H1 (cell line): ENCODE measurements at regions not wholly inside any gene's neighbourhood (a gene's known extent, or its start where the extent isn't known, plus 50 kb on each side); places are given as distances from the start of the nearest gene placed in this dataset.

Experiments
- CTCF ChIA-PET: fragments of 300-600 bp; sonication (Branson Sonifier 250); formaldehyde crosslinking; loops from one replicate; lab custom pipeline; 2021; ENCODE audit not compliant: partially characterized antibody; lab: Charles Lee
- POLR2A ChIA-PET: fragments of 300-600 bp; sonication (Branson Sonifier 250); formaldehyde crosslinking; loops from one replicate; lab custom pipeline; 2021; ENCODE audit warnings: inconsistent platforms; ENCODE audit not compliant: partially characterized antibody; lab: Charles Lee
- DNase-seq, 2 experiments: peaks; one replicate each; pipeline versions ENCODE4 v3.0.0 to v3.0.0-alpha.2; 2010 to 2022; ENCODE audit warnings: low spot score in 2 of 2, low read depth in 1 of 2, mixed read lengths in 1 of 2
- FAIRE-seq: peaks from 2 replicates; lab custom pipeline; 2011; peaks lifted over from hg19 to GRCh38; lab: Jason Lieb, UNC
- H2AFZ ChIP-seq: 2 replicates; pipeline ENCODE4 v1.8.1; 2012; ENCODE audit warnings: low read length, inconsistent platforms
- H2AK5ac ChIP-seq: 2 replicates; pipeline ENCODE4 v1.6.1; 2013; ENCODE audit warnings: low read depth, low read length
- H2BK120ac ChIP-seq: replicated peaks from 2 replicates; pipeline ENCODE3; 2013; ENCODE audit warnings: low read depth, low read length, inconsistent platforms
- H2BK12ac ChIP-seq: 2 replicates; pipeline ENCODE4 v1.6.1; 2013; ENCODE audit warnings: low read depth, low read length
- H2BK15ac ChIP-seq: 2 replicates; pipeline ENCODE4 v1.6.1; 2013; ENCODE audit warnings: low read length
- H2BK20ac ChIP-seq: 2 replicates; pipeline ENCODE4 v1.6.1; 2013; ENCODE audit warnings: low read length
- H2BK5ac ChIP-seq: 2 replicates; pipeline ENCODE4 v1.6.1; 2013; ENCODE audit warnings: low read depth, low read length
- H3K14ac ChIP-seq: 2 replicates; pipeline ENCODE4 v1.6.1; 2013; ENCODE audit warnings: inconsistent platforms; ENCODE audit not compliant: insufficient read length
- H3K18ac ChIP-seq: 2 replicates; pipeline ENCODE4 v1.6.1; 2013; ENCODE audit warnings: low read length; ENCODE audit errors: extremely low read depth
- H3K23ac ChIP-seq: 2 replicates; pipeline ENCODE4 v1.6.1; 2013; ENCODE audit warnings: inconsistent platforms; ENCODE audit not compliant: insufficient read length
- H3K23me2 ChIP-seq: 2 replicates; pipeline ENCODE4 v1.6.1; 2013; ENCODE audit warnings: low read depth, low read length
- H3K27ac ChIP-seq: 2 replicates; pipeline ENCODE4 v1.6.1; 2011; ENCODE audit warnings: low read depth, low read length, inconsistent platforms
- H3K27me3 ChIP-seq, 4 experiments: replicated peaks in 1 of 4; 1 replicate in 1 of 4; 2 replicates in 3 of 4; pipeline versions ENCODE4 v1.6.1 to v1.8.1; 2011 to 2013; ENCODE audit warnings: low read length in 3 of 4, mild to moderate bottlenecking in 3 of 4, inconsistent platforms in 2 of 4, mixed read lengths in 2 of 4, moderate library complexity in 1 of 4; ENCODE audit not compliant: control insufficient read depth in 3 of 4, insufficient read depth in 3 of 4; ENCODE audit errors: extremely low read depth in 1 of 4
- H3K36me3 ChIP-seq, 4 experiments: 2 replicates each; pipeline versions ENCODE4 v1.6.1 to v1.8.1; 2011 to 2013; ENCODE audit warnings: mild to moderate bottlenecking in 4 of 4, low read length in 3 of 4, moderate library complexity in 2 of 4, control low read depth in 1 of 4, inconsistent platforms in 1 of 4; ENCODE audit not compliant: insufficient read depth in 4 of 4, control insufficient read depth in 2 of 4
- H3K4ac ChIP-seq: replicated peaks from 2 replicates; pipeline ENCODE3; 2013; ENCODE audit warnings: low read length, low read depth, mixed read lengths, inconsistent platforms; ENCODE audit not compliant: insufficient read length
- H3K4me1 ChIP-seq, 4 experiments: replicated peaks in 1 of 4; 1 replicate in 1 of 4; 2 replicates in 3 of 4; pipeline versions ENCODE4 v1.6.1 to v1.8.1; 2011 to 2013; ENCODE audit warnings: low read length in 3 of 4, inconsistent platforms in 2 of 4, mixed read lengths in 1 of 4; ENCODE audit not compliant: insufficient read depth in 4 of 4, control insufficient read depth in 3 of 4
- H3K4me2 ChIP-seq, 2 experiments: 2 replicates each; pipeline versions ENCODE4 v1.6.1 to v1.8.1; 2011 to 2013; ENCODE audit warnings: low read depth in 2 of 2, low read length in 2 of 2, control low read depth in 1 of 2, inconsistent platforms in 1 of 2, mild to moderate bottlenecking in 1 of 2; ENCODE audit not compliant: insufficient read depth in 1 of 2
- H3K4me3 ChIP-seq, 4 experiments: fragments of 200-600, 300-600 bp in 1 of 4; sonication (generic), shearing (Covaris generic), sonication (Bioruptor Twin) in 1 of 4; 2 replicates each; pipeline versions ENCODE4 v1.5.1 to v1.8.1; 2011 to 2016; ENCODE audit warnings: low read length in 4 of 4, low read depth in 3 of 4, control low read depth in 2 of 4, inconsistent platforms in 2 of 4, mild to moderate bottlenecking in 2 of 4, mixed read lengths in 1 of 4, moderate library complexity in 1 of 4; ENCODE audit not compliant: insufficient read depth in 2 of 4; ENCODE audit errors: extremely low read depth in 1 of 4
- H3K56ac ChIP-seq: replicated peaks from 2 replicates; pipeline ENCODE3; 2013; ENCODE audit warnings: low read depth, mild to moderate bottlenecking, mixed read lengths, low read length, inconsistent platforms; ENCODE audit not compliant: insufficient read length
- H3K79me1 ChIP-seq: 2 replicates; pipeline ENCODE4 v1.6.1; 2013; ENCODE audit warnings: low read depth, low read length, control low read depth
- H3K79me2 ChIP-seq, 2 experiments: 2 replicates each; pipeline versions ENCODE4 v1.6.1 to v1.8.1; 2012 to 2013; ENCODE audit warnings: low read length in 2 of 2, mild to moderate bottlenecking in 2 of 2, inconsistent platforms in 1 of 2; ENCODE audit not compliant: insufficient read depth in 2 of 2, control insufficient read depth in 1 of 2
- H3K9ac ChIP-seq, 4 experiments: replicated peaks in 1 of 4; 1 replicate in 1 of 4; 2 replicates in 3 of 4; pipeline versions ENCODE4 v1.6.1 to v1.8.1; 2011 to 2013; ENCODE audit warnings: low read depth in 3 of 4, low read length in 3 of 4, control low read depth in 2 of 4, mild to moderate bottlenecking in 2 of 4, moderate library complexity in 2 of 4, inconsistent platforms in 1 of 4; ENCODE audit errors: extremely low read depth in 1 of 4
- H3K9me3 ChIP-seq, 2 experiments: 2 replicates each; pipeline versions ENCODE4 v1.6.1 to v1.8.1; 2012 to 2013; ENCODE audit warnings: mild to moderate bottlenecking in 2 of 2, moderate library complexity in 2 of 2, control low read depth in 1 of 2, inconsistent platforms in 1 of 2, low read depth in 1 of 2, low read length in 1 of 2, mixed read lengths in 1 of 2; ENCODE audit not compliant: insufficient read depth in 2 of 2
- H4K20me1 ChIP-seq, 2 experiments: replicated peaks in 1 of 2; 2 replicates each; pipeline versions ENCODE3 to v1.8.1; 2011 to 2013; ENCODE audit warnings: inconsistent platforms in 2 of 2, low read length in 2 of 2, mild to moderate bottlenecking in 1 of 2; ENCODE audit not compliant: insufficient read depth in 2 of 2, control insufficient read depth in 1 of 2
- H4K5ac ChIP-seq: 2 replicates; pipeline ENCODE4 v1.6.1; 2013; ENCODE audit warnings: low read length, low read depth, mixed read lengths, inconsistent platforms; ENCODE audit not compliant: insufficient read length
- H4K8ac ChIP-seq: 2 replicates; pipeline ENCODE4 v1.8.0; 2013; ENCODE audit warnings: mild to moderate bottlenecking, moderate library complexity, low read length, inconsistent platforms; ENCODE audit not compliant: insufficient read depth; ENCODE audit errors: extremely low read depth
- H4K91ac ChIP-seq: replicated peaks from 2 replicates; pipeline ENCODE3; 2013; ENCODE audit warnings: low read length, mixed read lengths, inconsistent platforms; ENCODE audit not compliant: insufficient read length
- CBX8 ChIP-seq: fragments of 300-800, 300-1000 bp; sonication (generic); IDR thresholded peaks from 2 replicates; pipeline ENCODE4 v1.7.1; 2016; ENCODE audit warnings: low read depth, low read length, borderline replicate concordance
- CHD1 ChIP-seq: IDR thresholded peaks from 2 replicates; pipeline ENCODE4 v1.6.1; 2012; ENCODE audit warnings: low read depth, low read length, improper control_type of control experiment
- EGR1 ChIP-seq: IDR thresholded peaks from 2 replicates; pipeline ENCODE4 v1.6.1; 2011; ENCODE audit warnings: low read depth, low read length, borderline replicate concordance
- SIRT6 ChIP-seq: IDR thresholded peaks from one replicate; pipeline ENCODE4 v1.7.1; 2012; ENCODE audit warnings: low read length, inconsistent platforms
- TAF7 ChIP-seq: optimal IDR thresholded peaks from 2 replicates; pipeline ENCODE3; 2011; ENCODE audit warnings: low read depth, mild to moderate bottlenecking, inconsistent platforms, low read length, moderate library complexity, borderline replicate concordance
- WGBS, 2 experiments: shearing (Covaris generic) in 1 of 2; methylation state at CpG; one replicate each; pipeline versions ENCODE4 v1.1.6 to v1.1.7; 2013 to 2015; ENCODE audit warnings: low lambda C conversion rate in 2 of 2, mixed read lengths in 2 of 2, inconsistent platforms in 1 of 2, low coverage in 1 of 2, missing lambda C conversion rate in 1 of 2; ENCODE audit not compliant: insufficient replicate concordance in 2 of 2, insufficient coverage in 1 of 2, insufficient read length in 1 of 2; ENCODE audit errors: extremely low coverage in 1 of 2, missing lambda C conversion rate in 1 of 2; 5-methylcytosine and 5-hydroxymethylcytosine counted together

DNA sequence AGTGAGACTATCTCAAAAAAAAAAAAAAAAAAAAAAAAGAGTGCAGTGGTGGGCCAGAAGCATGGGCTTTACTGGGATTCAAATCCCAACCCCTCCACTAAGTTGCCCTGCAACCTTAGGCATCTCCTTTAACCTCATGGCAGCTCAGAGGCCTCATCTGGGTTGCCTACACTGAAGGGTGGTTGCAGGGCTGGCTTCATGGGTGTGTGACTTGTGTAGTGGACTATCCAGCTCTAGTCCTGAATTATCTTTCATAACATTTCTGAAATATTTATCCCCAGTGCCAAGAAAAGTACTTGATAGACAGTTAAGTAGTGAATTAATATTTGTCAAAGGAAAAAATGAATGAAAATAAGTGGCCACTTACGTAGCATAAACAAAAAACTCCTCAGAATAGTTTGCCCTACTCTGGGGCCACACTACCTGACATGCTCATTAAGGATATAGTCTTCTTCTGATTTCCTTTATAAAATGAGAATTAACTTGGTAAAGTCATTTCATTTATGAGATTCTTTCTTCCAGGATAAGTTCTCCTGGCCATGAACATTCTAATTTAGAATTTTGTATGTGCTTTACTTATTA, 116.0 kb upstream of the SYT13 start:
- Histone ChIP-seq H2BK20ac (no peak overlapping the region), H3K23ac (no peak overlapping the region), H3K14ac (no peak overlapping the region), H3K79me1 (no peaks in the 10 kb centered on the region), H3K36me3 (no peaks in the 10 kb centered on the region), H3K9ac (no peak overlapping the region)
- no peak for DNase-seq
- WGBS, 2 experiments = 78% methylated on average over 1 of the region's 1 CpG; no CpG with 5 or more reads in 1 of the 2 experiments
- ChIA-PET CTCF (no interaction called here), POLR2A (no interaction called here)
- TF ChIP-seq TAF7 (no peak), CBX8 (no peak), SIRT6 (no peak), EGR1 (no peak), CHD1 (no peak)
- TF ChIP-seq, all 59 proteins: peak for 0
- Histone ChIP-seq H3K27ac (no peak overlapping the region), H2BK15ac (no peak overlapping the region), H4K91ac (no peak overlapping the region), H3K9me3 (no peaks in the 10 kb centered on the region), H4K20me1 (no peaks in the 10 kb centered on the region), H3K4ac (no peak overlapping the region), H2AFZ (no peak overlapping the region), H3K4me3 (no peak overlapping the region), H3K4me1 (peaks cover 0 to 3% (median 0%) of the 10 kb centered on the region in 4 experiments; a peak in 1 of 7 replicates), H2BK120ac (no peak overlapping the region), H3K4me2 (no peak overlapping the region), H3K56ac (no peak overlapping the region), H4K8ac (no peak overlapping the region), H3K79me2 (no peaks in the 10 kb centered on the region), H3K18ac (no peak overlapping the region), H2AK5ac (no peak overlapping the region), H3K23me2 (no peaks in the 10 kb centered on the region), H4K5ac (no peak overlapping the region), H2BK12ac (no peak overlapping the region), H2BK5ac (no peak overlapping the region), H3K27me3 (no peaks in the 10 kb centered on the region; a peak in 1 of 7 replicates)
- FAIRE-seq = no peak
